Stimulated activated CD4-positive, alpha-beta T cell treated with anti-CD3 and anti-CD28 coated beads, Interleukin-12 subunit alpha, Interleukin-12 subunit beta, amount 100 ng/mL, for 24 hours (primary cell): ENCODE measurements at regions not wholly inside any gene's neighbourhood (a gene's known extent, or its start where the extent isn't known, plus 50 kb on each side); places are given as distances from the start of the nearest gene placed in this dataset.
"Not testable (repeated sequence)": the region's sequence is repeated elsewhere in the genome, so short reads cannot be mapped to it uniquely, and the experiment has no call there.

Experiments
- DNase-seq, 2 experiments: peaks; one replicate each; pipeline ENCODE4 v3.0.0-alpha.2; 2020; ENCODE audit warnings: low read depth in 2 of 2

DNA sequence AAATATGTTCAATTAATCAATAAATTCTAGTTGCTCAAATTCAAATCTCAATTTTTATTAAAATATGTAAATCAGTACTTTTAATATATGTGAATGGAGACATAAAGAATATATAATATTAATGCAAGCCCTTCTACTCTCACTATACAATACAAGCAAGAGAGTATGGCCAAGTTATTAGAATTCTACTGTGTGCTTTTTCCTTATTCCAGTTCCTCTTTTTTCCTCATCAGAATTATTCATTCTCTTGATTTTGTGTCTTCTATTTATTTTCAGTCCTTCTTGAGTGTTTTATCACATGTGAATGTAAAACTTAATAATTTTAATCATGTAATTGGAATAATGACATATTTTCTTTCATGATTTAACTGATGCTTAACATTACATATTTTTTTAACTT, 276.8 kb downstream of the PCDH20 start:
- DNase-seq: no peak

DNA sequence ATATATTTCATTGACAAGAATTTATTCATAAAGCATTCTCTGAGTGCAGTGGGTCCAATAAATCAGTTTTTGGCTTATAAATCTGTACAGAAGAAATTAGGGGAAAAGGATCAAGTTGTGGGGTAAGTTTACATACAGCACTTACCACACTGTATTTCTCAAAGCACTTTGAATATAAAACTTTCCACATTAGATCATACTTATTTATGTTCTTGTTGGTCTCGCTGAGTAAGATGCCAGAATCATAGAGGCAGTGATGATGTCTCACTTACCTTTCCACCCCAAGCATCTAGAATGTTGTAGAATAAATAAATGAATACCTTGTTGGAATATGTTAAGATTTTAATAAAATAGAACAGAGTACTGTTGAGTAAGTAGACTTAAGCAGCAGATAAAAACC, 279.1 kb downstream of the PCDH20 start:
- no peak for DNase-seq

DNA sequence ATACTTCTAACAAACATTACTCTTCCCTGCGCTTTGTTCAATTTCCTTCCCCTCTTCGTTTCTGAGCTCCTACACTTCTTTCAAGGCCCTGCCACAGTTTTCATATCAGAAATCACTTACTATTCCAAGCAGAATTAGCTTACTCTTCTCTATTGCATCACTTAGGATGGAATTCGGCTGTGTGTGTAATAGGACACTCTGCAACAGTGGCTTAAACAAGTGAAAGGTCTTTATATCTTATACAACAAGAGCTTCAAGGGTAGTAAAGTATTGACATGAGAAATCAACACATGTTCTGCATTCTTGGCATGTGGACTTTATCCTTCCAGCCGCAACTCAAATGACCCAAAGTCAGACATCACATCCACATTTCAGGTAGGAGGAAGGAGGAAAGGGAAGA, 279.6 kb downstream of the PCDH20 start:
- DNase-seq: no peak

DNA sequence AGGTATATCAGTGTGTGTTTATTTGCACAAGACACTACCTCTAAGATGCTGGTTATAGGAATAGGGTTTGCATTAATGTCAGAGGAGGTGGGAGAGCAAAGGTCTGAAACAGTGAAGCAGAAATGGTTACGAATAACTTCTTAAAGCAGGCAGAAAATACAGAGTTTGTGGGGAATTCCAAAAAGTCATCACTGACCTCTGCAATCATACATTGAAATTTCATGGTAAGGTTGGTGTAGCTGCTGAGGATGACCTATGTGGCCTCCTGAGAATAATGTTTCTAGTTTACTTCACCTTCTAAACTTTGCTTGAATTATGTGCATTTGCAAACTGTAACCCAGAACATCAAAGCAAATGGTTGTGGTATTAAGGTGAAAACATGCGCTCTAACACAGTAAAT, 280.1 kb downstream of the PCDH20 start:
- DNase-seq: no peak

DNA sequence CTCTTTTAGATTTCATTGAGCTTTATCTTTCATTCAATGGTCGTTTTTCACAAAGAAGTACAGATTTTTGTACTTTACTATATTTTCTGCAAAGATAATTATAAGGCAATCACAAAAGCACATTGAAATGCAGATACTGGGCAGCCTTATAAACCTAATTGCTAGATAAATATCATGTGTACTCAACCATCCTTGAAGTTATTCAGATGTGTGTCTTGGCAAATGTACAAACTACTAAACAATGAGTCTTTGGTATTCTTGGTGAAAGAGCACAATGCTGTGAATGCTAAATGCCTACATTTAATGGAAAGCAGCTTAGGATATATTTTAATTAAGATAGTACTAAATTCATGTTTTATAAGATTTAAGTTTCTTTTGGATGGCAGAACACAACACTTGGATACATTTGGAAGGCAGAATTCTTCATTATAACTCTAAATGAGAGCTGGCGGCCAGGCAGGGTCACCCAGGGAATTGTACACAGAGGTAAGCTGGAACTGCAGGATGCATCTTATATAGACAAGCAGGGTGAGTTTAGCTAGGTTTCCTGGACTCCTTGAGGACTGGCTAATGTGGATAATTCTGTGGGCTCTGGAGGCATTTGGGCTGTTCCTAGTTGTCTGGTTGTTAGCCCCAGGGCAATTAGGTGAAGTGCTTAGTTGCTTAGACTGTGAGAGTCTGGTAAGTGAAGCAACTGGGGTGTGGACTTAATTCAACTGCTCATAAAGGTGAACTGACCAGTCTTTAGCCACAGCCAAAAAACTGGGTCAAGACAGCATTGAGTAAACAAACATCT, 286.6 kb downstream of the PCDH20 start:
- DNase-seq: no peak

DNA sequence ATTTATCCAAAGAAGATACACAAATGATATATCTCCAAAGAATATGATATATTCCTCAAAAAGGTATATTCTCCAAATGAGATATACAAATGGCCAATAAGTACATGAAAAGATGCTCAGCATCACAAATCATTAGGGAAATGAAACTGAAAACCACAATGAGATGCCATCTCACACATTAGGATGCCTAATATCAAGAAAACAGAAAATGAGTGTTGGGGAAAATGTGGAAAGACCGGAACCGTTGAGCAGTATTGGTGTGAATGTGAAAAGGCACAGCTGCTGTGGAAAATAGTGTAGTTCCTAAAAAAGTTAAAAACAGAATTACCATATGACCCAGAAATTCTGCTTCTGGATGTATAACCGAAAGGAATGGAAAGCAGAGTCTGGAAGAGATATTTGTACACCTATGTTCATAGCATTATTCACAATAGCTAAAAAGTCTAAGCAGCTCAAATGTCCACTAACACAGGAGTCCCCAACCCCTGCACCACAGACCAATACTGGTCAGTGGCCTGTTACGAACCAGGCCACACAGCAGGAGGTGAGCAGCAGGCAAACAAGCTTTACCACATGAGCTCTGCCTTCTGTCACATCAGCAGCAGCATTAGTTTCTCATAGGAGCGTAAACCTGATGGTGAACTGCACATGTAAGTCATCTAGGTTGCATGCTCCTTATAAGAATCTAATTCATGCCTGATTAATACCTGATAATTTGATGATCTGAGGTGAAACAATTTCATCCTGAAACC, 291.9 kb downstream of the PCDH20 start:
- DNase-seq: no peak

DNA sequence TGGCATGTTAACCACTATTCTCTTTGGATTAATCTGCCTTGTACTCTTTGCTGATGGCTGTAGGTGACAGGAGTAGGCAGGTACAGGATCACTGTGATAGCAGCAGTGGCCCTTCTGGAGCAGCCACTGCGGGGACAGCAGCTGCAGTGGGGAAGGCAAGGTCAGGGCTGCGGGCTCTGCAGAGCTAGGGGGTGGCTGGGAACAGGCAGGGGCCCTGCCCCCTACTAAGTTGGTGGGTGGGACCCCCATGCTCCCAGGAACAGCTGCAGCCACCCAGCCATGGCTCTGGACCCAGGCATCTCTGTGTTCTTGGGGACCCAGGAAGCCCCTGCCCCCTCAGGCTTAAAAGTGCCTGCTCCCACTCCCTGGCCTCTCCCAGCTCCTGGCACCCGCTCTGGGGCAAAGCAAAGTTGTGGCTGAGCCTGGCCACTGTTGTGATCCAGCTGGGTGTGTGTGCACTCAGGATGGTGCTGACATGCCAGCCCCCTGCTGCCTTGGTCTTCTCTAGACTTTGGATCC, 302.4 kb downstream of the PCDH20 start:
- no peak for DNase-seq

DNA sequence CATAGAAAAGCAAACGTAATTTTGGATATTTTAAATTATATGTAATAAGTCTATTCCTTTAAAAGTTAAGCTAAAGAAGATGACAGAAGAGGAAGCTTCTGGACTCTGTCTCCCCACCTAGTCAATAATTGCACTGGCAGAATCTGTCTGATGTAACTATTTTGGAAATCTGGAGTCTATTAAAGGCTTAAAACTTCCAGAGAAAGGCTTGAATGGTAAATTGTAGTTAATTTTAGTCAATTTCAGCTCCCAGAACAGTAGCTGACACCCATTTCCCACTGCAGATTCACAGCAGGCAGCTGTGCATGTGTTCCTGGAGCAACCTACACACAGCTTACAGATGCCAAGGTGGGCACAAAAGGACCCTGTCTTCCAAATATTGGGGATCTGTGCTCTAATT, 304.1 kb downstream of the PCDH20 start:
- no peak for DNase-seq

DNA sequence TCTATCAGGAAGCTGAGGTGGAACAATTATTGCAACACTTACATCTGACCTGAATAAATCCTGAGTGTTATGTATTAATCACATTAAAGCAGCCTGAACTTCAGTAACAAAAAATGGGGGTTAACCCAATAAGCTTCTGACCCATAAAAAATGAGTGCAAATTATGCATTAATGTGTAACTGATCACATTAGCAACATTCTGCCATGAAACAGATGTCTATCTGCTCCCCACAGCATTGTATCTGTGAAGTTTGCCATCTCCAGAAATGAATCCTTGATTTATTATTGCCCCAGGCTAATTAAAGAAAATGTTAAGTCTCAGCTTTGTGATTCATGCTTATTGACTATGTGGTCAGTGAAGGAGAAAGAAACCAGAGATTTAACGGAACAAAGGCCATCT, 304.9 kb downstream of the PCDH20 start:
- no peak for DNase-seq

DNA sequence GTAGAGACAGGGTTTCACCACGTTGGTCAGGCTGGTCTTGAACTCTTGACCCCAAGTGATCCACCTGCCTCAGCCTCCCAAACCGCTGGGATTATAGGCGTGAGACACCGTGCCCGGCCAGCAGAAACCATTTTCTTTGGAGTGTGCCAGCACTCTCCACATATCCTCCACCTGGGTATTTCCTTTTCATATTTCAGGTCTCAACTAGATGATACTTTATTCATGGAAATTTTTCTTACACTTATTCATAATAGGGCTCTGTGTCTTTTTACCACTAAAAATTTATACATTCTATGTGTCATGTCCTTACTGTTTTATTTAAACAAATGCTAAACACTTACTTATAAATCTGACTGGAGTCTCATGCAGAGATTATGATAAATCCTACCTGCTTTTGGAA, 305.9 kb downstream of the PCDH20 start:
- DNase-seq: no peak

DNA sequence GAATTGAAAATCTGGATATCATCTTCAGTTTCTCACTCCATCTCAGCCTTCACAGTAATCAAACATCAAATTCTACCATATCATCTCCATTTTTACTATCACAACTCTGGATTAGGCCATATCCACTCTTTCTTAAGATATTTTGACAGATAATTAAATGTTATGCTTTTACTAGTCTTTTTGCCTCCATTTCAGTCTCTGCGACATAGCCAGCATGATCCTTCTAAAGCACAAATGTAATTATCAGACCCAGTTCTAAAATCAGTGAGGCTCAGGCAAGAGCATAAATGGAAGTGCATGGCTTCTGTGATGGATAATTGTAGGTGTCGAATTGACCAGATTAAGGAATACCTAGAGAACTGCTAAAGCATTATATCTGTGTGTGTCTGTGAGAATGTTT, 307.7 kb downstream of the PCDH20 start:
- DNase-seq: no peak

DNA sequence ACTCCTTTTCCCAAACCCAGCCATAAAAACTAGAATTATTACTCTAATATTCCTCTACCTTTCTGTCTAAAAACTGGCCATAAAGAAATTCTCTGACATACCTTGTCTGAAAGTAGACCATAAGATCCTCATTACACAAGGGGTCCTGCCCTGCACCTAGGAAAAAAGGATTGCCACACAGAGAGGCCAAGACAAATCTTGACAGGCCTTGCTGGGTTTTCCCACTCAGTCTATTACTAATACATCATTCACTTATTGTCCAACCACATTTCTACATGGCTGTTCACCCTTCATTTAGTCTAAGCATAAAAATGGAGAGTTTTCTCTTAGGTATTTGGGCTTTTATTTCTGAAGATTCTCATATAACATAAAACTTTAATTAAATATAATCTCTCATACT, 319.8 kb downstream of the PCDH20 start:
- no peak for DNase-seq

DNA sequence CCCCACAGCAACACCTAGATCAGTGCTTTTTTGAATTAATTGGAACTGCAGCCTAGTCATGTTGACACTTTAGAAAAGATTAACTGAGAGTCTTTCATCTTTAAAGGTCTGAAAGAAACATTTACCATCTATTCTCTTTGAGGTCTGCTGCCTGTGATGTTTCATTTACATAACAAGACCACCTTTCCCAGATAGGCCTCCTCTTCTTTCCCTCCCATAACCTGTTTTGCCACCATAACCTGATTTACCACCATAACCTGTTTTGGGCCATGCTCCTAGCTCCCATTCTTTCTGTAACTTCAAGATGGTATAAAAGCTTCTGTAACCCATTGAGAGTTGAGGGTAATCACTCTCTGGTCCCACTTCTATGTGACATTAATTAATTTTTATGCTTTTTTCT, 320.8 kb downstream of the PCDH20 start:
- DNase-seq: no peak

DNA sequence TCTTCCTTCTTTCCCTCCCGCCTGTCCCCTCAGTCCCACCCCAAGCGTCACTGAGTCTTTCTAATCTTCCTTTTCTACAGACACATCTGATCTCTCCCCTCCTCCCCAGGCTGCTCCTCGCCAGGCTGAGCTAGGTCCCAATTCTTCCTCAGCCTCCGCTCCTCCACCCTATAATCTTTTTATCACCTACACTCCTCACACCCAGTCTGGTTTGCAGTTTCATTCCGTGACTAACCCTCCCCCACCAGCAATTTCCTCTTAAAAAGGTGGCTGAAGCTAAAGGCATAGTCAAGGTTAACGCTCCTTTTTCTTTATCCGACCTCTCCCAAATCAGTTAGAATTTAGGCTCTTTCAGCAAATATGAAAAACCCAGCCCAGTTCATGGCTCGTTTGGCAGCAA, 325.8 kb downstream of the PCDH20 start:
- not testable (repeated sequence) for DNase-seq

DNA sequence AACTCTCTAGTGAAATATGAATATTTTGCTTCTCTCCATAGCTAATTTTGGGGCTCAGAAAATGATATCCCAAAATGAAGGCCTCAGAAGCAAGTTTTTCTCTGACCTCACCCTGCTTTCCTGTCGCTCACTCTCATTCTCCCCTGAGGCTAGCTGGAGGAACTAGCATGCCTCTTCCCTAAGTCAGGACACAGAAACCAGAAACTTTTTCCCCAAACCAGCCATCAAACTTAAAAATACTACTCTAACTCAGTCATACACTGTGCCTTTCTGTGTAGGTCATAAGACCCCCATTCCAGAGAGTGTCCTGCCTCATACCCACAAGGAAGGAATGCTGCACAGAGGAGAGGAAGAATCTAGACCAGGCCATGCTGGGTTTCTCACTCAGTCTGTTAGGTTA, 329.6 kb downstream of the PCDH20 start:
- DNase-seq: no peak

DNA sequence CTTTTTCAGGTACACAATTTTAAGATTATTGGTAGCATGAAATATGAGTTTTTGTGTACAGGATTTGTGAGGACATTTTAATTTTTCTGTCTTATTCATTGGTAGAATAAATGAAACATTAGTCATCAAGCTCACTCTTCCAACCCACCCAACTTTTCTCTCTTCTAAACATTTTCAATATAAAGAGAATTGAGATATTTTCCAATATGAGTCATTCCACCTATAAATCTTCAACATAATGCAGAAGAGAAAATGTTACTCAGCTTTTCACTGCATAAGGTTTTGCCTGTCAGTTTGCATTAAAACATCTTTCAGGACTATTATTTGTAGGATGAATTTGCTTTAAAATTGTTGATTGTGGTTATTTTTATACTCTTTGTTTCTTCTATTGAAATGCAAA, 330.7 kb downstream of the PCDH20 start:
- no peak for DNase-seq

DNA sequence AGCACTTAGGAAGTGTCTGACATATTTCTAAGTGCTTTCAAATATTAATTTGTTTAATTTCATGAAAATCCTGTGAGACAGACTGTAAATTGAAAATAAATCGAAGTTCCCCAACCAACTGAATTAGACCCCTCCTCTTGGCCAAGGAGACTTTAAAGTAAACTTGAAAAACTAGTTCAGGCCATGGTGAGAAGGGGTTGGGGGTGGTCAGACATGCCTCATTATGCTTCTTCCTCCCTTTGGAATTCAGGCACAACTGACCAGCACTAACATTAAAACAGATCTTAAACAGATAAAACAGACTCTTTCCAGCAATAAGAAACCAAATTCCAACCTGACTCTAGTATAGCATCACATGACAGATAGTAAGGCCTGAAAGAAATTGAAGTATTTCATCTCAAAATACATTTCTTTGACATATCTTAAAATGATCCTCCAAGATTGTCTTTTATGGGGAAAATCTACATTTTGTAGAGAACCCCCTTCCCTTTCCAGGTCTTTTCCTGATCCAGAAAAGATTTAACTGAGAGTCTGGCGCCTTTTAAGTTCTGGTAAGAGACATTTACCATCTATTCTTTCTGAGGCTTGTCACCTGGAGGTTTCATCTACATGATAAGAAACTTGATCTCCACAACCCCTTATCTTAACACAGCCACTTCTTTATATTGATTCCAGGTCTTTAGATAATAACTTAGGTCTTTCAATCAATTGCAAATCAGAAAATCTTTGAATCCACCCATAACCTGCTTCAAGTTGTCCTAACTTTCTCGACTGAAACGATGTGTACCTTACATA, 336.5 kb downstream of the PCDH20 start:
- DNase-seq: no peak

DNA sequence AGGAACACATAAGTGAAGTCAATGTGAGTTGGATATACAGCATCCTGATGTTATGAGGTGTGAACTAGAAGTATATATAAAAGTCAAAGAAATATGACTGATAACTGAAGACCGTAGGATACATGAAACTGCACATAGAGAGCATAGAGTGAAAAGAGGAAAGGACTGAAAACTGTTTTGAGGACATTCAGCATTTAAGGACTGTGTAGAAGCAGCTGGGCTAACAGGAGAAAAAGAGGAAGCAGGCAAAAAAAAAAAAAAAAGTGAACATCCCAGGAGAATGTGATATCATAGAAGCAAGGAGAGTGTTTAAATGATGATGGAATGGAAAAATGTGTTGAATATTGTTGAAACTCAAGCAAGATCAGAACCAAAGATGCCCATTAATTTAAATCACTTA, 363.5 kb downstream of the PCDH20 start:
- DNase-seq: no peak

DNA sequence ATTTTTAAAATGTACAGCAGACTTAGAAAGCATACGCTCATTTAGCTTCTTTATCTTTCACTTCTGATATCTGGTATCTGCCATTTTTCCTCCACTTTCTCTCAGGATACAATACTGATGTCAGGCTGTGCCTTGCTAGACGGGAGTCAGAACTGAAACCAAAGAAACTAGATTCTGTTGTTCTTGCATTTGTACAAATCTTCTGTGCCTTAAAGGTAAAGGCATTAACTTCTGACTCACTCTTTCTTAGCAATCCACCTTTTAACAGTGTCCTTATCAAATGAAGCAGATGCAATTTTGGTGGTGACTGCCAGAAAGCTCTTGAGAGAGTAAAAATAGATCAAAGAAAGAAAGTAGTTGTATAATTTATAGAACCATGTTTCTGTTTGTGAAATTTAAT, 370.4 kb downstream of the PCDH20 start:
- DNase-seq: no peak

DNA sequence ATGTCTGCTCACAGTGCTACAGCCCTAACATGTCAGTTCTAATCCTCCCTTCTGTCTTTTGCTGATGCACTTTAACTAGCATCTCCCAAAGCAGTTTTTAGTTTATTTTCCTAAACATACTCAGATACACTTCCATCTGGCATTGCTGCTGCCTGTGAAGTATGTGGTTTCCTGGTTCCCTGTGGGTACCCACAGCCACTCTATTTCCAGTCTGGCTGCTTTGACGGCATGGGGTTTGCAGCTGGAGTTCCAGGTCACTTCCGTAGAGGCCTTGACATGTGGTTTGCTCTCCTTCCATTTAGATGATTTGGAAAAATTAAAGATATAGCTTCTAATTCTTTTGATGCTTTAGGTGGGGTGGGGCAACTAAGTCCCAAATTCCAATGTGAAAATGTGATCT, 375.5 kb downstream of the PCDH20 start:
- no peak for DNase-seq

DNA sequence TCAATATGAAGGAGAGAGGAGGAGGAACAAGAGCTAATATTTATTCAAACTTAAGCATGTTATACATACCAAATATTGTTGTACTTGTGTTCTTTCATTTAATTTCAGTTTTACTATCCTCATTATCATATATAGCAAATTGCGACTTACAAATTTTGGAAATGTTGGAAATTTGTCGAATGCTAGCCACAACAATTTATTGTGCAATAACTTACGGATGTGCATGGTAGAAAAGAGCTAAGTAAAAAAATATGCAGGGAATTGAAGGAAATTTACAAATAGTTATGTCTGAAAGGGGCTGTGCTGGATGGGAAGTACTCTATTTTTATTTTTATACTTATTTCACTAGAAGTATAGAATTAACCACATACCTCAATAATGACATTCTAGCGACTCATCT, 376.3 kb downstream of the PCDH20 start:
- no peak for DNase-seq

DNA sequence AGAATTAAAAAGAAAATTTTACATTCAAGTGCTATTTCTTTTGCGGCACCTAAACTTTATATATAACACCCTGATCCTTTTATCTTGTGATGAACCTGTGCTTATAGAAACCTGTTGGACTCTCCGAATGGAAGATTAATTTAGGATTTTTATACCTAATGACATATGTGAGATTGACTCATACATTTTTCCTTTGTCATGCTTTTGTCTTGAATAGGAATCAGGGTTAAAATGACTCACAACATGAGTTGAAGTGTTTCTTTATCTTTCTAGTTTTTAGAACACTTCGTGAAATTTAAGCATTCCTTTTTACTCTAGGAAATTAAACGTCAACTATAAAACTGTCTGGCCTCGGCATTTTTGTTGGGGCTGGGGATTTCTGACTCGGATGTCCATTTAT, 378.9 kb downstream of the PCDH20 start:
- no peak for DNase-seq
